OCI-LY7 (cell line): ENCODE measurements at regions not wholly inside any gene's neighbourhood (a gene's known extent, or its start where the extent isn't known, plus 50 kb on each side); places are given as distances from the start of the nearest gene placed in this dataset.

ENCODE experiments used
- BruUV-seq: library from RNA; stranded (reverse); fragments of 400-500 nt; replicated peaks from 2 replicates; lab custom pipeline; 2021; lab: Mats Ljungman, UMichigan
- CTCF ChIA-PET: fragments of 300-600 bp; sonication (Branson Sonifier 250); formaldehyde crosslinking; loops from one replicate; lab custom pipeline; 2022; ENCODE audit warnings: antibody characterized with exemption; ENCODE audit not compliant: unreplicated experiment; lab: Charles Lee
- POLR2A ChIA-PET: fragments of 300-600 bp; sonication (Branson Sonifier 250); formaldehyde crosslinking; loops from one replicate; lab custom pipeline; 2022; ENCODE audit warnings: antibody characterized with exemption; lab: Charles Lee
- DNase-seq: peaks from one replicate; pipeline ENCODE4 v3.0.0-alpha.2; 2015; ENCODE audit warnings: low spot score
- H2AFZ ChIP-seq: fragments of 200-600 bp; sonication (generic), shearing (Covaris generic); 2 replicates; pipeline ENCODE4 v1.6.1; 2014; ENCODE audit warnings: mild to moderate bottlenecking, antibody characterized with exemption, low read length, moderate library complexity
- H3K27ac ChIP-seq: fragments of 200-600 bp; sonication (generic); 2 replicates; pipeline ENCODE4 v1.5.1; 2014; ENCODE audit warnings: mixed run types, low read depth, mild to moderate bottlenecking, moderate library complexity, low read length, inconsistent platforms; ENCODE audit not compliant: poor library complexity, severe bottlenecking
- H3K36me3 ChIP-seq: fragments of 200-600 bp; sonication (generic); 2 replicates; pipeline ENCODE4 v1.6.1; 2014; ENCODE audit warnings: mild to moderate bottlenecking, antibody characterized with exemption, low read length, moderate library complexity, mixed read lengths; ENCODE audit not compliant: insufficient read depth
- H3K4me1 ChIP-seq: fragments of 200-600 bp; sonication (generic); 2 replicates; pipeline ENCODE4 v1.5.1; 2014; ENCODE audit warnings: mild to moderate bottlenecking, low read length; ENCODE audit not compliant: insufficient read depth, poor library complexity, severe bottlenecking
- H3K4me2 ChIP-seq: fragments of 200-600 bp; sonication (generic); 2 replicates; pipeline ENCODE4 v1.6.1; 2014; ENCODE audit warnings: mild to moderate bottlenecking, low read length
- H3K4me3 ChIP-seq: fragments of 200-600 bp; sonication (generic); 2 replicates; pipeline ENCODE4 v1.5.1; 2014; ENCODE audit warnings: mild to moderate bottlenecking, low read depth, low read length; ENCODE audit not compliant: poor library complexity, severe bottlenecking
- H3K79me2 ChIP-seq: fragments of 200-600 bp; sonication (generic); 2 replicates; pipeline ENCODE4 v1.6.1; 2016; ENCODE audit warnings: low read depth, mild to moderate bottlenecking, low read length, moderate library complexity, mixed read lengths; ENCODE audit not compliant: insufficient read depth
- H3K9me2 ChIP-seq: fragments of 200-600 bp; sonication (generic); 2 replicates; pipeline ENCODE4 v1.6.1; 2016; ENCODE audit warnings: mild to moderate bottlenecking, low read length, mixed read lengths; ENCODE audit not compliant: insufficient read depth
- H3K9me3 ChIP-seq: fragments of 200-600 bp; sonication (generic); 2 replicates; pipeline ENCODE4 v1.6.1; 2014; ENCODE audit warnings: mild to moderate bottlenecking, mixed run types, low read length, mixed read lengths
- H4K20me1 ChIP-seq: fragments of 200-600 bp; sonication (generic); 2 replicates; pipeline ENCODE4 v1.6.1; 2014; ENCODE audit warnings: mild to moderate bottlenecking, antibody characterized with exemption, low read length, moderate library complexity, mixed read lengths; ENCODE audit not compliant: insufficient read depth
- EZH2phosphoT487 ChIP-seq: fragments of 200-600 bp; sonication (generic); IDR thresholded peaks from 2 replicates; pipeline ENCODE4 v1.6.1; 2018; ENCODE audit warnings: low read depth, borderline replicate concordance, mild to moderate bottlenecking, mixed run types, antibody characterized with exemption, low read length, moderate library complexity, mixed read lengths
- intact Hi-C: fragments of 100-400 bp; cut with micrococcal nuclease; formaldehyde crosslinking; loops from one replicate; pipeline ENCODE4 v1.10.0; 2022; ENCODE audit not compliant: unreplicated experiment
- TF ChIP-seq, protein P1 (sequence below): fragments of 200-600 bp; sonication (generic); conservative IDR thresholded peaks from 2 replicates; pipeline ENCODE4 v1.5.1; 2014; ENCODE audit warnings: mild to moderate bottlenecking, antibody characterized with exemption, low read length, moderate library complexity, mixed read lengths

DNA sequence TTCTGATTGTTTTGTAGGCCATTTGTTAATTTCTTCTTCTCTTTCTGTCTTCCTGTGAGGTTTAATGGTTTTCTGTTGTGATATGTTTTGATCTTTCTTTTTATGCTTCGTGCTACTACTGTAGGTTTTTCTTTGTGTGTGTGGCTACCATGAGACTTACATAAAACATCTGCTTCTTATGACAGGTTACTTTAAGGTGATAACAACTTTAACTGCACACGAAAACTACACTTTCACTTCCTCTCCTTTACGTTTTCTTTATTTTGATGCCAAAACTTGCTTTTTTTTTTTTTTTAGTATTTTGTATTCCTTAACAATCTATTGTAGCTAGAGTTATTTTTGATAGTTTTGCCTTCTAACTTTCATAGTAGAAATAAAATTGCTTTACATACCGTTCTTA, 691.3 kb downstream of the TSN start:
- H2AFZ ChIP-seq: no peak overlapping the region
- no peak overlapping the region for H3K4me3 ChIP-seq
- no peak overlapping the region for H3K27ac ChIP-seq
- H3K9me3 ChIP-seq: no peaks in the 10 kb centered on the region
- no peak for TF ChIP-seq EZH2phosphoT487
- TF ChIP-seq, protein P1, sequence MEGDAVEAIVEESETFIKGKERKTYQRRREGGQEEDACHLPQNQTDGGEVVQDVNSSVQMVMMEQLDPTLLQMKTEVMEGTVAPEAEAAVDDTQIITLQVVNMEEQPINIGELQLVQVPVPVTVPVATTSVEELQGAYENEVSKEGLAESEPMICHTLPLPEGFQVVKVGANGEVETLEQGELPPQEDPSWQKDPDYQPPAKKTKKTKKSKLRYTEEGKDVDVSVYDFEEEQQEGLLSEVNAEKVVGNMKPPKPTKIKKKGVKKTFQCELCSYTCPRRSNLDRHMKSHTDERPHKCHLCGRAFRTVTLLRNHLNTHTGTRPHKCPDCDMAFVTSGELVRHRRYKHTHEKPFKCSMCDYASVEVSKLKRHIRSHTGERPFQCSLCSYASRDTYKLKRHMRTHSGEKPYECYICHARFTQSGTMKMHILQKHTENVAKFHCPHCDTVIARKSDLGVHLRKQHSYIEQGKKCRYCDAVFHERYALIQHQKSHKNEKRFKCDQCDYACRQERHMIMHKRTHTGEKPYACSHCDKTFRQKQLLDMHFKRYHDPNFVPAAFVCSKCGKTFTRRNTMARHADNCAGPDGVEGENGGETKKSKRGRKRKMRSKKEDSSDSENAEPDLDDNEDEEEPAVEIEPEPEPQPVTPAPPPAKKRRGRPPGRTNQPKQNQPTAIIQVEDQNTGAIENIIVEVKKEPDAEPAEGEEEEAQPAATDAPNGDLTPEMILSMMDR: no peak
- no peaks in the 10 kb centered on the region for H4K20me1 ChIP-seq
- no peaks in the 10 kb centered on the region for H3K79me2 ChIP-seq
- intact Hi-C loops: no loop called here
- ChIA-PET POLR2A (interaction anchor here (0.7 kb wide), 1 partner anchor 1557 kb away, joined by 4 read pairs; no protein-coding TSS in a partner anchor), CTCF (no interaction called here)
- BruUV-seq: no TSS peak
- H3K9me2 ChIP-seq: no peaks in the 10 kb centered on the region
- no peaks in the 10 kb centered on the region for H3K36me3 ChIP-seq
- H3K4me2 ChIP-seq: no peak overlapping the region
- no peaks in the 10 kb centered on the region for H3K4me1 ChIP-seq
- no peak for DNase-seq

DNA sequence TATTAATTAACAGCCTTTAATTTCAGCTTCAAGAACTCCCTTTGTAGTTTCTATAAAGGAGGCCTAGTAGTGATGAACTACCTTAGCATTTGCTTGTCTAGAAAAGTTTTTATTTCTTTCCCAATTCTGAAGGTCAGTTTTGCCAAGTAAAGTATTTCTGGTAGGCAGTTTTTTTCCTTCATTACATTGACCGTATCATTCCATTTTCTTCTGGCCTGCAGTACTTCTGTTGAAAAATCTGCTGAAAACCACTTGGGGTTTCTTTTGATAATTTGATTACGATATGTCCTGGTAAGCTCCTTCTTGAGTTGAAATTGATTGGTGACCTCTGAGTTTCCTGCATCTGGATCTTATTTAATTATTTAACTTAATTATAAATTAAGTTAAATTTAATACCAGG, 691.8 kb downstream of the TSN start:
- Histone ChIP-seq H3K4me3 (no peak overlapping the region), H3K79me2 (no peaks in the 10 kb centered on the region), H4K20me1 (no peaks in the 10 kb centered on the region), H3K9me3 (no peaks in the 10 kb centered on the region), H3K36me3 (no peaks in the 10 kb centered on the region), H3K4me1 (no peaks in the 10 kb centered on the region), H2AFZ (no peak overlapping the region), H3K4me2 (no peak overlapping the region), H3K27ac (no peak overlapping the region), H3K9me2 (no peaks in the 10 kb centered on the region)
- ChIA-PET POLR2A (interaction anchor here (0.6 to 0.7 kb wide), 2 partner anchors 690 to 1557 kb away, joined by 3 to 4 read pairs; no protein-coding TSS in a partner anchor), CTCF (no interaction called here)
- TF ChIP-seq EZH2phosphoT487: no peak
- TF ChIP-seq, protein P1: no peak
- no TSS peak for BruUV-seq
- no peak for DNase-seq
- intact Hi-C loops: no loop called here

DNA sequence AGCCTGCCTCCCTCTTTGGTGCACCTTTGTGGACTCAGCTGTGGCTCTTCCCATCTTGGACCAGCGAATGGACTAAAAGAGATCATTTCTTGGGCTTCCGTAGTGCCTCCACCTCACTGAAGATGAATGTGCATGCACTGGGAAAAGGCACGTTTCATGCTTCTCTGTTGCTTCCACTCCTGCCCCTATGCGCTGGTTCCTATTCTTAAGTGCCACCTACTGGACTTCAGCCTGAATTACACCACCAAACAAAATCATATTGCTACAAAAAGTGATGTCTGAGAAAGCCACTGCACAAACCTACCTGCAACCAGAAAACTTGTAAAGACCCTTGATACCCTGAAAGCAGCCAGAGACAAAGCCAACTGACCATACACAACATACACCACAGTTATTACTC, 695.6 kb downstream of the TSN start:
- H3K9me2 ChIP-seq: no peaks in the 10 kb centered on the region
- BruUV-seq: no TSS peak
- H3K79me2 ChIP-seq: no peaks in the 10 kb centered on the region
- no peak overlapping the region for H3K4me2 ChIP-seq
- peak; percentile 46 for DNase-seq
- H3K4me3 ChIP-seq: no peak overlapping the region
- no peaks in the 10 kb centered on the region for H4K20me1 ChIP-seq
- H3K27ac ChIP-seq: no peak overlapping the region
- H3K4me1 ChIP-seq: no peaks in the 10 kb centered on the region
- H3K36me3 ChIP-seq: no peaks in the 10 kb centered on the region
- intact Hi-C loops: loop anchor here (1.0 to 5.0 kb wide), 2 partner anchors 476 to 639 kb away; no protein-coding TSS in a partner anchor
- H3K9me3 ChIP-seq: no peaks in the 10 kb centered on the region
- H2AFZ ChIP-seq: no peak overlapping the region
- TF ChIP-seq, protein P1: peak; percentile 82
- TF ChIP-seq EZH2phosphoT487: no peak
- ChIA-PET CTCF (no interaction called here), POLR2A (no interaction called here)
